Sciatic nerve (tissue), 2 donors: ENCODE measurements at regions not wholly inside any gene's neighbourhood (a gene's known extent, or its start where the extent isn't known, plus 50 kb on each side); places are given as distances from the start of the nearest gene placed in this dataset.
"Not testable (repeated sequence)": the region's sequence is repeated elsewhere in the genome, so short reads cannot be mapped to it uniquely, and the experiment has no call there.

Experiments
- ATAC-seq: fragments of 200-7000 bp; cut with Tn5 transposase; one replicate; pipeline ENCODE4 v1.9.1; 2020; ENCODE audit warnings: mild to moderate bottlenecking, moderate library complexity
- DNase-seq: peaks from one replicate; pipeline ENCODE4 v3.0.0-alpha.2; 2020; ENCODE audit warnings: low spot score
- intact Hi-C: fragments of 100-400 bp; cut with DNase I; formaldehyde crosslinking; loops from one replicate; pipeline ENCODE4 v1.14.2; 2022
- donor health status: DM: no; HTN: no; CAD: no.
- donor health status: DM: no; HTN: no; CAD: no.

DNA sequence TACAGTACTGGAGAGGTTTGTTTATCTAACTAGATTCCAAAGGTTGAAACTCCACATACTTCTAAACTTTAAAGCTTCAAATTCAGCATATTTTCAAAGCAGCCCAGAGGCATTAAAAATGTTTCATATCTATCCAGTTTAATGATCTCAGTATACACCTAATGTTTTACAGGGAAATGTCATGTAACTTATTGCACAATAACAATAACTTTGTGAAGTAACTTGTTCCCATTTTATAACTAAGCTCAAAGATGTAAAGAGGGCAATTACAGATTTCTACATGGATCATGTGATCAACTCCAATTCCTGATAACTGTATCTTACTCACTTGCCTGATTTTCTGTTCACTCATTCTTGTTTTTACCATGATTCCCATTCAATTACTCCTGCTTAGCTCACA, 610.0 kb downstream of the TAF11L14 start:
- no peak for ATAC-seq
- DNase-seq: no peak
- intact Hi-C loops: no loop called here

DNA sequence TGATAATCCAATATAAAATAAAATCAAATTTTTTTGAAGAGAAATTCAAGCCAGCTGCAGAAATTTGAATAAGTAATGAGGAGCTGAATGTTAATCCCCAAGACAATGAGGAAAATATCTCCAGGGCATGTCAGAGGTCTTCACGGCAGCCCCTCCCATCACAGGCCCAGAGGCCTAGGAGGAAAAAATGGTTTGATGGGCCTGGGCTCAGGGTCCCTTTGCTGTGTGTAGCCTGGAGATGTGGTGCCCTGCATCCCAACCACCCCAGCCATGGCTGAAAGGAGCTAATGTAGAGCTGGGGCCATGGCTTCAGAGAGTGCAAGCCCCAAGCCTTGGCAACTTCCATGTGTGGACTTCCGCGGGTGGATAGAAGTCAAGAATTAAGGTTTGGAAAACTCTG, 618.3 kb downstream of the TAF11L14 start:
- intact Hi-C loops: no loop called here
- no peak for ATAC-seq
- no peak for DNase-seq

DNA sequence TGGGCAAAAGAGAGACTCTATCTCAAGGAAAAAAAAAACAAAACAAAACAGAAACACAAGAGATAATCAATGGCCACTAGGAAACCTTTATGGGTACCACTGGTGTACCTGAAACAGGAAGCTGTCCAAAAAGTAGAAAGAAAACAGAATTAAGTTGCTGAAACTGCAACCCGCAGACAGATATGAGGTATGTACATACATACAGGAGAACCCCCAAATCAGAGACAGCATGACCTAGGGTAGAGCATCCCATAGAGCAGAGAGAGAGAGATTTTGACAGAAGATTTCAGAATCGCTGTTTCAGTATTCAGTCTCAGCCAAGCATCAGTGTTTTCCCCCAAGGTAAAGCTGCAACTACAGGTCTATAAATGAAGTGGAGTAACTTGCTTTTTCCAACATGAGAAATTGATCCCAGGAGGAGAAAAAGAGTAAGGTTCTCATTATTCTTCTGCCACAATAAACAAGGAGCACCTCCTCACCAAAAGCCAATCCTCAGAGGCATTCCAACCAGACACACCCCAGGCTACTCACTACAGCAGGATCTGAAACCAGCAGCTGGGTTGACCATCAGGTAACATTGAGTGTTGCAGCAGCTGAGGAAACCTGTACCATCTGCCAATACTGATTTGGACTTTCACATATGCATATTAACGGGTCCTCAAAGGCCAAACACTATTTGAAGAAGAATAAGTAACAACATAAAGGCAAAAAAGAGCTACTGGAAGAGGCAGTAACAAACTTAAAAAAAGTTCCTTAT, 630.0 kb downstream of the TAF11L14 start:
- ATAC-seq (no peak), DNase-seq (no peak)
- intact Hi-C loops: no loop called here

DNA sequence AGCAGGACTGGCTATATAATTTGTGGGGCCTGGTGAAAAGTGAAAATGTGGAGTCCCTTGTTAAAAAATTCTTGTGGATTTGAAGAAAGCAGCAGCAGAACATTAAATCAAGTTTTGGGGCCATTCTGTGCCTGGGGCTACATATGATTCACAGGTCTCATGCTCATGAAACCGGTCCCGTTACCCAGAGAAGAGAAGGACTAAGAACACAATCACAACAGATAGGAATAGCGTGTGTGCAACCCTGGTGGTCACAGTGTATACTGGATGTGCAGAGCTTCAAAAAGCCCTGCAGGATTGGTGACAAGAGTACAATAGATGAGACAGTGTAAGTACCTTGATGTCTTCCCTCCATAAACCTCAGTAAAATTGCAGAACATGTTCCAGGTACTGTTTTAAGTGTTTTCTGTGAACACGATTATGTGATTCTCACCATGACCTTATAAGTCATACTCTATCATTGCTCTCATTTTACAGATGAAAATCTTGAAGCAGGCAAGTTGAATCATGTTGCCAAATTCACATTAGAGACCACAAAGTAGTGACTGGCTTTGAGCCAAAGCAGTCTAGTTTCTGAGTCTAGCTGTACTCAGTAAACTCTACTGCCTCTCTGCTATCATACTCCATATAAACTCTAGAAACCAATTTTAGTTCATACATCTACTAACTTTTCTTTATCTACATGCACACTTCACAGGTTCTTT, 636.5 kb downstream of the TAF11L14 start:
- no peak for ATAC-seq
- intact Hi-C loops: no loop called here
- no peak for DNase-seq

DNA sequence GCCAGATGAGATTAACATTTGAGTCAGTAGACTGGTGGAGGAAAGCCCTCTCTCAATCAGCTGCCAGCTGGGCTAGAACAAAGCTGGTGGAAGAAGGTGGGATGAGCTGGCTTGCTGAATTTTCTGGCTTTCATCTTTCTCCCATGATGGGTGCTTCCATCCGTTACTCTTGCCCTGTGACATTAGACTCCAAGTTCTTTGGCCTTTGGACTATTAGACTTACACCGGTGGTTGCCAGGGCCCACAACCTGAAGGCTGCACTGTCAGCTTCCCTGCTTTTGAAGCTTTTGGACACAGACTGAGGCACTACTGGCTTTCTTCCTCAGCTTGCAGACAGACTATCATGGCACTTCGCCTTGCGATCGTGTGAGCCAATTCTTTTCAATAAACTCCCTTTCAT, 642.7 kb downstream of the TAF11L14 start:
- intact Hi-C loops: no loop called here
- ATAC-seq: no peak
- DNase-seq: no peak

DNA sequence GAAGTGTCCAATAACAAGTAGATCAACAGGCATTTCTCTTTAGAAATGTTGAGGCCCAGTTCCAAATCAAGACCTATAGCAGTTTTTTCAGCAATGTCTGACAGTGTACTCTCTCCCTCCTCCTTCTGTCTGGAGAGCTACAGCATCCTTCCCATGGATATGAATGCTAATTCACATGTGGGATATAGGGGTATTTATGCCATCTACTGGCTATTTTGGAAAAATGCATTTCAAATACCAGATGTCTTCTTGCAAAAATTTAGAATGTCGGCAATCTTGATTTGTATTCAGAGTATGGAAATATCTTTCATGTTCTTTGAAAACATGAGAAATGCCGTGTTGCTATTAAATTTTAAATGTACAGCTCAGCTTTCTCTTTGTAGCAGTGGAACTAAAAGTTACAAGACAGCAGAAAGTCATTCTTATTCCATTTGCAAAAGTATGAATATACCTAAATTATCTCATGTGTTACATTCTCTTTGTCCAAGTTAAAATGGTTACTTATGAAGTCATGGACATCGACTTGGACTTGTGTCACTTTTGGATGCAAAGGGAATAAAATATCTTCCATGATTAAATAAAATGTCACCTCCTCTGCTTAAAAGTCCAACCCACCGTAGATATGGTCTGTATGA, 647.8 kb downstream of the TAF11L14 start:
- intact Hi-C loops: no loop called here
- no peak for DNase-seq
- no peak for ATAC-seq

DNA sequence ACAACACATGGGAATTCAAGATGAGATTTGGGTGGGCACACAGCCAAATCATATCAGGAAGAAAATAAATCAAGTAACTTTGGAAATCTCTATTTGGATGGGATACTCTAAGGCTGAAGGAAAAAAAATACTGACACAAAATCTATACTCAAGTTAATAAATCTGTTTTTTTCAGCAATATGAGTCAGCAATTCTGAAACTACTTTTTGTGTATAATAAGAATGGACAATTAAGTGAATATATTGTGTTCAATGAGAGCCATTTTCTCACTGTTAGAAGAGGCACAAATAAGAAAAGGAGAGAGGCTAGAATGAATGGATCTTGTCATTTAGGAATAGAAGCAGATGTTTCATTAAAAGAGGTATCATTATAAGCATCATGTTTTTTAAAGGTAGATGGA, 651.0 kb downstream of the TAF11L14 start:
- DNase-seq: no peak
- intact Hi-C loops: no loop called here
- no peak for ATAC-seq

DNA sequence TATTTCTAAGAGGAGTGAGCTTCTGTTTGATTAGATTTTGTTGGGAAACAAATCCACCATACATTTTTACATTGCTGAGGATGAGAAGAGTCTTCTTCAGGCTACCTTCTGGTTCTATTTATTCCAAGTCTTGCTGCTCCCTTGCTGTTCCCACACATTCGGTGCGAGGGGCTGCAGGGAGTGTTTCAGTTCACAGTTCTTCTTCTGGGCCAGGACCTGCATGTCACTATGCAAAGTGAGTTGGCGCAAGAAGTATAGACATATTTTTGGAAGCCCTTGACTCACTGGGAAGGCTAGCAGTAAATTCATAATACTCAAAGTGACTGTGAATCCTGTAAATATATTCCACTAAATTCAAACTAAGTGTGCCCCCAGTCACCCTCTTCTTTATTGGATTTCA, 657.9 kb downstream of the TAF11L14 start:
- no peak for ATAC-seq
- intact Hi-C loops: no loop called here

DNA sequence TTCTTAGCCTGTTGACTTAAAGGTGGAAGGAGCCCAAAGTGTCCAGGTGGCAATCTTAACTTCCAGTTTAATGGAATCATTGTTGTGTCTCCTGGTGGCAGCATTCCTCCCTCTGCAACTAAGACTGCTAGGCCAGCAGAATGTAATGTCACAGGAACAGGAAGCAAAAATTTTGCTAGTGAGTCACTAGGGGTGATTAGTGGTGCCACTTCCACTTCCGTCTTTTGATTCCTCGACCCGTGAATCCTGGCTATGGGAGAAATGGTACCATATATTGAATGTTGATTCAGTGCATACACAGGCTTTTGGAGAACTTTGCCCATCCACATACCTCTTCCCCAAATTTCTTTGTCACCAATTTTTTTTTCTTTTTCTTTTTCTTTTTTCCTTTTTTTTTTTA, 661.4 kb downstream of the TAF11L14 start:
- DNase-seq, ATAC-seq, intact Hi-C loops: not testable (repeated sequence)

More for the DNA sequence above, 657.9 kb downstream of the TAF11L14 start:
- DNase-seq: no peak

DNA sequence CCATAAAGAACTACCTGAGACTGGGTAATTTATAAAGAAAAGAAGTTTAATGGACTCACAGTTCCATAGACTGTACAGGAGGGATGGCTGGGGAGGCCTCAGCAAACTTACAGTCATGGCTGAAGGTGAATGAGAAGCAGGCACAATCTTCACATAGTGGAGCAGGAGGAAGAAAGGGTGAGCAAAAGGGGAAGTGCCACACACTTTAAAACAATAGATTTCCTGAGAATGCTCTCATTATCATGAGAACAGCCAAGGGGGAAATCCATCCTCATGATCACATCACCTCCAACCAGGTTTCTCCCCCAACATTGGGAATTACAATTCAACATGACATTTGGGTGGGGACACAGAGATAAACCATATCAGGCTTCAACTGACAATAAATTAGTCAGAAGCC, 664.9 kb downstream of the TAF11L14 start:
- intact Hi-C loops: no loop called here
- DNase-seq (no peak), ATAC-seq (no peak)

DNA sequence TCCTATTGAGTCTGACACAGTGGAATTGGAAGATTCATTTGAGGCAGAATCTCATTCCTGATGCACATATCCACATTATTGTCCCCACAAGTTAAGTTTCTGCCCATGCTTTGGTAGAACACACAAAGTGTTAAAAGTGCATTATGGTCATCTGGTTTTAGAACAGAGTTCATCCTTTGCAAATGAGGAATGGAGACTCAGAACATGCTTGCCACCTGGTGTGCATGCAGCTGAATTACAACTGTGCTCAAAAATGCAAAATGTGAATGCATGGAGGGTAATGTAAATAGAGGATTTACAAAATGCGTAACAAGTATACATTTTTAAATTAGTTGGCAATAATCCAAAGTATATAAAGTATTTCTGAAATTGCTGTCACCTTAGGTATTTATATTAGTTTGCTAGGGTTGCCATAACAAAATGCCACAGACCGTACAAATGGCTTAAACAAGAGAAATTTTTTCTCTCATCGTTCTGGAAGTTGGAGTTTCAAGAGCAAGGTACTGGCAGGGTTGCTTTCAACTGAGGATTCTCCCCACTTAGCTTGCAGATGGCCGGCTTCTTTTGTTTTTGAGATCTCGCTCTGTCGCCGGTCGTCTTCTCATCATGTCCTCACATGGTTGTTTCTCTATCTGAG, 671.1 kb downstream of the TAF11L14 start:
- intact Hi-C loops: no loop called here
- DNase-seq: no peak
- no peak for ATAC-seq

DNA sequence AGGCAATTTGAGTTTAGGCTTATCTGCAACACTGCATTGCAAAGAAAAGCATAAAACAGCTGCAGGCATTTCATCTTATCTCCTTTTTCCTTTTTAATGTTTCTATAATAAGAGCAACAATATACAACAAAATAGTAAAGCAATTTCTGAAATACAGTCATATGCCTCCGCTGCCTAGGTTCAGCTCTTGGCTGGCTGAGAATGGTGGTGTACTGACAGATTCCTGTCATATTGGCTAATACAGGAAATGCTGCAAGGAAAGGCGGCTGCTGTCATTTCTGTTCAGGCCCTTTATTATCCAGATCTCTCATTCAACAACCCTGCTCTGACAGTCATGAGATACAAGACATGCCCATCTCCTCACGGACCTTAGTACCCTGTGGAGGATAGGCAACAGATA, 677.0 kb downstream of the TAF11L14 start:
- no peak for DNase-seq
- intact Hi-C loops: loop anchor here (10.0 kb wide), 1 partner anchor 1096 kb away; the partner anchor contains the start of gene BASP1
- no peak for ATAC-seq

DNA sequence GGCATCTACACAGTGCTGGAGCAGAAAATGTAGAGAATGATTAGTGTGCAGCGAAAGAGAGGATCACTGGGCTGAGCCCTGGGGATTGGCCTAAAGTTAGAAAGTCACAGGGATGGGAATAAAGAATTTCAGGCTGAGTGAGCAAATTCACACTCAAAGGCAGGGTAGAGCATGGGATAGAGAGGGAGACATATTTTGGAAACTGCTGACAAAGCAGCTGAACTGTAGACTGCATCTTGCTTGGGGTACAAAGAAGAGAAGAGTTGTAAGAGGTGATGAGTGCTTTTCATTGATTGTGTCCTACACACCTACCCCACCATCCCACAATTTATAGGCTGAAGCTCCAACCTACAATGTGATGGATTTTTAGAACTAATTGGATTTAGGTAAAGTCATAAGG, 677.8 kb downstream of the TAF11L14 start:
- DNase-seq: no peak
- no peak for ATAC-seq
- intact Hi-C loops: loop anchor here (10.0 kb wide), 1 partner anchor 1097 kb away; the partner anchor contains the start of gene BASP1

DNA sequence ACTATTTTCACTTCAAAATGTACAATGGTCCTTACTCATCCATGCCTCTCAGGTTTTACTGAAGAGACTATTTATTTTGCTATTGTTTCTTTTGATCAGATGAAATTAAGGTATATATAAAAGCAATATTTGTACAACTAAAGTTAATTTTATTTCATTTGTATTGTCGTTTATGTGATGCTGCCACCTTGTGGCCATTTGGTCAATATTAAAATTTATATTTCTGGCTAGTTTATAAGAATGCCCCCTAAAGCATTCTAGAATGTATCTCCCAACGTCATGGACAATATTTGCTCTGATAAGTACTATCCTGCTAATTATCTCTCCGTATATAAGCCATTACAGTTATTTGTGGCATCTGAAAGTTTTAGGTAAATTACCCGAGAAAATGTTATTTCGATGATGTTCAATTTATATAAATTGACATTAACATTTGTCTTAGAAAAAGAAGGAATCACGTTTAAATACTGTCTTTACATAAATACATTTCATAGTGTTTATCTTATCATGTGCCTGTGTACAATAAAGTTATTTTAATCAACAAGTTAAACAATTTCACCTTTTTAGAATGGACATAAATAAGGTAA, 680.0 kb downstream of the TAF11L14 start:
- ATAC-seq: no peak
- intact Hi-C loops: loop anchor here (10.0 kb wide), 1 partner anchor 1099 kb away; the partner anchor contains the start of gene BASP1
- no peak for DNase-seq

DNA sequence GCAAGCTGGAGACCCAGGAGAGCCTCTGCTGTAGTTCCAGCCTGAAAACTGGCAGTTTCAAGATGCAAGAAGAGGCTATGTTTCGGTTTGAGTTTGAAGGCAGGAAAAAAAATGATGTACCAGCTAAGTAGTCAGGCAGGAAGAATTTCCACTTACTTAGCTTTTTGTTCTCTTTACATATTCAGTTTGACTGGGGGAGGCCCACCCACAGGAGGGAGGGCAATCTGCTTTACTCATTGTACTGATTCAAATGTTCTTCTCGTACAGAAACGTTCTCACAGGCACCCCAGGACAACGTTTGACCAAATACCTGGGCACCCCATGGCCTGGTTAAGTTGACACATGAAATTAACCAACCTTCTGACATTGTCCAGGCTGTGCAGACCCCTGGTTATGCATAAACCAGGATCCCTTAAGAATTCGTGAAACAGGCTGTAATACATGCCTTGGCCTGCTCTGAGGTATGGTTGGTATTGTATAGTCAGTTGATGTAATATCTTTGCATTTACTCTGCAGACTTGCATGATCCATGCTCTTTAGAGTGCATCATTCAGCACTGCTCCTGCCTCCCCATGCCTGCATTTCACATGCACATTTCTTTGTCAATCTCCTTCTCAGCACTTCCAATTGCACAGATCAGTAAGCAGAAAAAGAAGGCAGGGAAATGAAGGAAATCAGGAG, 687.1 kb downstream of the TAF11L14 start:
- intact Hi-C loops: no loop called here
- no peak for DNase-seq

DNA sequence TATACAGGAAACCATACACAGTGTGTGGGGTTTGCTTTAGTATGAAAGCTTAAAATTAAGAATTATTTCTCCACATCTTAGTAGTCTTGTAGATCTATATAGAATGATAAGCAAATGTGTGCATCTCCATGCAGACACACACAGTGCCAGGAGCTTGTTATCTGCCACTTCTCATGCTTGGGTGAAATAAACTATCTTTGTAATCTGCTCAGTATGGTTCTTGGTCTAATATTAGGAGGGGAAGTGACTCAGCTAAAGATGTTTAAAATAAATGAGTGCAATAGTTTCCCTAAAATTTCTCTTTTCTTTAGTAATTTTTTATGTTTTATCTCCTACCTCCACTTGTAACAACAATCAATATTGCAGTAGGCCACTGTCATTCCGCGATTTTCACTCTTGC, 689.6 kb downstream of the TAF11L14 start:
- ATAC-seq: no peak
- intact Hi-C loops: no loop called here

More for the DNA sequence above, 687.1 kb downstream of the TAF11L14 start:
- ATAC-seq: no peak

DNA sequence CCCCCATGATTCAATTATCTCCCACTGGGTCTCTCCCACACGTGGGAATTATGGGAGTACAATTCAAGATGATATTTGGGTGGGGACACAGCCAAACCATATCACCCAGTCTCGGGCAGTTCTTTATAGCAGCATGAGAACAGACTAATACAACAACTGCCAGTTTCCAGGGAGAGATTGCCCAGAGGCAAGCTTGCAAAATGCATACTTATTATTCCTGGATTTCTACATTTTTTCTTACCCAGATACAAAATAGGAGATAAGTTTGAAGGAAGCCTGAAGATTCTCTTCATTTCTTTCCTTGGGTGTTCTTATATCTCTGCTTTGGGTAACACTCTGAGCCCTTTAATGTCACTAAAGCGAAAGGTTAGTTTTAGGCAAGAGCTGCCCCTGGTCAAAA, 691.2 kb downstream of the TAF11L14 start:
- no peak for ATAC-seq
- intact Hi-C loops: no loop called here
- no peak for DNase-seq

More for the DNA sequence above, 689.6 kb downstream of the TAF11L14 start:
- DNase-seq: no peak

DNA sequence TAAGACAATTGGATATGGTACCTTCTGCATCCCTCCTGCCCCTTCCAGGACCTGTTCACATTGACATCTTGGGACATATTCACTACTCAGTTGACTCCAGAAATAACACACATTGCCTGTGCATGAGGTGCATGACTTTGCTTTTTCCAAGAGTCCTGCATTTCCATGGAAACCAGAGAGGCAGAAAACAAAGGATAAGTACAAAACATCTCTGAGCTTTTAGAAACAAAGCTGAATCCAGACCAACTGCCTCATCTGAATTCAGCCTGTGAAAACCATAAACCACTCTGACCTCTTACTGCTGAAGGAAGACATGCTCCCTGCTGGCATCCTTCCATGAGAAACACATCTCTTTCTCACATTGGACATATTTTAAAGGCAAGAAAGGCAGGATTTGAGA, 695.1 kb downstream of the TAF11L14 start:
- intact Hi-C loops: no loop called here
- peak; percentile 26 for ATAC-seq
- no peak for DNase-seq

DNA sequence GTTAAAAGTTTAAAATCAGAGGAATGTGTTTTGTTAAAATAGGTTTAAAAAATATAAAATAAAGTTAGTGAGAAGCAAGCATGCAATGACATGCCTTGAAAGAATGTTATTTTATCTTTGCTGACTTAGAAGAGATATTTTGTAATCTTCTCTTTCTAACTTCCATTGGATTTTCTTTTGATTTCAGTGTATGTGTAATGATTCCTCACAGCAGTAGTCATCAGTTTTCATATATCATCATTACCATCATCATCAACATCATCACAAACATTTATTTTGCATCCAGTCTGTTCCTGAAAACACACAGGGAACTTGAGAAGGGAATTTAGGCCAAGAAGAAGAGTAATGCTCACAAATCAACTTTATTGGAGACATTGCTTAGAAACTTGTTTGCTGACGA, 699.6 kb downstream of the TAF11L14 start:
- intact Hi-C loops: no loop called here
- ATAC-seq (no peak), DNase-seq (no peak)
